K562 (cell line): ENCODE measurements at regions not wholly inside any gene's neighbourhood (a gene's known extent, or its start where the extent isn't known, plus 50 kb on each side); places are given as distances from the start of the nearest gene placed in this dataset.

Source experiments
- ATAC-seq: fragments of 200-7000 bp; cut with Tn5 transposase; 3 replicates; pipeline ENCODE4 v1.9.1; 2020; ENCODE audit warnings: moderate library complexity
- BruUV-seq: library from RNA; stranded (reverse); fragments of 400-500 nt; replicated peaks from 2 replicates; lab custom pipeline; 2021; lab: Mats Ljungman, UMichigan
- CTCF ChIA-PET: fragments of 300-600 bp; formaldehyde crosslinking; extraction: SDS; loops from one replicate; lab custom pipeline; 2021; ENCODE audit warnings: low intra/inter-chr PET ratio; lab: Yijun Ruan, JAX
- POLR2A ChIA-PET: fragments of 300-600, 350-650 bp; sonication (Branson Sonifier 250); formaldehyde crosslinking; extraction: SDS; loops from one replicate; lab custom pipeline; 2021; ENCODE audit warnings: antibody characterized with exemption, inconsistent platforms; lab: Yijun Ruan, JAX
- DNase-seq, 4 experiments: peaks; one replicate each; pipeline versions ENCODE4 v3.0.0 to v3.0.0-alpha.2; 2011 to 2018; ENCODE audit warnings: low spot score in 3 of 4, mixed read lengths in 3 of 4; ENCODE audit errors: extremely low read depth in 1 of 4
- FAIRE-seq: peaks from 2 replicates; lab custom pipeline; 2011; peaks lifted over from hg19 to GRCh38; lab: Jason Lieb, UNC
- H2AFZ ChIP-seq: 2 replicates; pipeline ENCODE4 v1.6.0; 2011; ENCODE audit warnings: low read depth, low read length, control low read depth, inconsistent platforms
- H3K27ac ChIP-seq: fragments of 200-600 bp; 3 replicates; pipeline ENCODE4 v1.8.0; 2011; ENCODE audit warnings: low read depth, mild to moderate bottlenecking, control low read depth, inconsistent platforms, low read length, moderate library complexity, mixed read lengths; ENCODE audit errors: extremely low read depth
- H3K27me3 ChIP-seq, 2 experiments: fragments of 300-600 bp in 1 of 2; 2 replicates in 1 of 2; 3 replicates in 1 of 2; pipeline versions ENCODE4 v1.6.0 to v1.8.0; 2011; ENCODE audit warnings: inconsistent platforms in 2 of 2, low read length in 2 of 2, mild to moderate bottlenecking in 1 of 2, mixed read lengths in 1 of 2, moderate library complexity in 1 of 2; ENCODE audit not compliant: control insufficient read depth in 2 of 2, insufficient read depth in 2 of 2
- H3K36me3 ChIP-seq: fragments of 300-600 bp; 3 replicates; pipeline ENCODE4 v1.8.0; 2011; ENCODE audit warnings: mild to moderate bottlenecking, low read length, inconsistent platforms; ENCODE audit not compliant: control insufficient read depth, insufficient read depth
- H3K4me1 ChIP-seq, 2 experiments: fragments of 200-600 bp in 1 of 2; replicated peaks in 1 of 2; 2 replicates in 1 of 2; 3 replicates in 1 of 2; pipeline versions ENCODE4 v1.5.1 to v1.8.0; 2011; ENCODE audit warnings: inconsistent platforms in 2 of 2, low read length in 2 of 2, mild to moderate bottlenecking in 1 of 2, mixed read lengths in 1 of 2, moderate library complexity in 1 of 2; ENCODE audit not compliant: control insufficient read depth in 2 of 2, insufficient read depth in 2 of 2
- H3K4me2 ChIP-seq: 2 replicates; pipeline ENCODE4 v1.6.1; 2011; ENCODE audit warnings: low read length, control low read depth, inconsistent platforms, mixed read lengths; ENCODE audit not compliant: insufficient read depth
- H3K4me3 ChIP-seq: fragments of 200-600 bp; sonication (generic), shearing (Covaris generic); 2 replicates; pipeline ENCODE4 v1.5.1; 2016; ENCODE audit warnings: control low read depth, inconsistent platforms
- H3K79me2 ChIP-seq: fragments of 200-600 bp; 3 replicates; pipeline ENCODE4 v1.8.0; 2011; ENCODE audit warnings: low read length, inconsistent platforms; ENCODE audit not compliant: control insufficient read depth, insufficient read depth
- H3K9ac ChIP-seq, 2 experiments: 2 replicates each; pipeline versions ENCODE4 v1.6.0 to v1.6.1; 2011; ENCODE audit warnings: low read depth in 2 of 2, low read length in 2 of 2, control low read depth in 1 of 2, inconsistent platforms in 1 of 2, mild to moderate bottlenecking in 1 of 2, mixed read lengths in 1 of 2; ENCODE audit not compliant: insufficient read depth in 1 of 2
- H3K9me1 ChIP-seq: one replicate; pipeline ENCODE4 v1.6.0; 2011; ENCODE audit warnings: inconsistent platforms, mild to moderate bottlenecking, low read length, moderate library complexity; ENCODE audit not compliant: control insufficient read depth, insufficient read depth
- H3K9me3 ChIP-seq: replicated peaks from 2 replicates; pipeline ENCODE4 v1.5.1; 2011; ENCODE audit warnings: low read depth, low read length, inconsistent platforms; ENCODE audit not compliant: control insufficient read depth, insufficient read depth
- H4K20me1 ChIP-seq: replicated peaks from 2 replicates; pipeline ENCODE4 v1.6.1; 2011; ENCODE audit warnings: low read length, inconsistent platforms, mixed read lengths; ENCODE audit not compliant: control insufficient read depth, insufficient read depth
- BDP1 ChIP-seq: IDR thresholded peaks from 3 replicates; pipeline ENCODE4 v1.6.1; 2011; ENCODE audit not compliant: insufficient read length, insufficient read depth
- ELF1 ChIP-seq: fragments of 200-800 bp; sonication (Bioruptor generic); IDR thresholded peaks from 2 replicates; pipeline ENCODE4 v1.6.1; 2016; ENCODE audit warnings: missing genetic modification characterization, missing compliant biosample characterization
- GMEB1 ChIP-seq: fragments of 250-450 bp; sonication (Bioruptor Pico); IDR thresholded peaks from 2 replicates; pipeline ENCODE4 v1.4.0; 2020; ENCODE audit warnings: mild to moderate bottlenecking
- HIVEP1 ChIP-seq: fragments of 250-450 bp; sonication (Bioruptor Pico); IDR thresholded peaks from 2 replicates; pipeline ENCODE4 v1.4.0; 2020; ENCODE audit warnings: mild to moderate bottlenecking
- HNRNPUL1 ChIP-seq: fragments of 200-400 bp; formaldehyde crosslinking; IDR thresholded peaks from 2 replicates; pipeline ENCODE4 v1.6.1; 2017; ENCODE audit warnings: low read length
- IRF9 ChIP-seq: fragments of 450-650 bp; IDR thresholded peaks from 2 replicates; pipeline ENCODE4 v1.6.1; 2016; ENCODE audit warnings: missing biosample characterization, missing genetic modification characterization
- KLF13 ChIP-seq: fragments of 450-650 bp; IDR thresholded peaks from 2 replicates; pipeline ENCODE4 v1.6.1; 2016; ENCODE audit warnings: missing genetic modification characterization, low read depth, mild to moderate bottlenecking, missing compliant biosample characterization, moderate library complexity, borderline replicate concordance
- SAFB2 ChIP-seq: fragments of 200-400 bp; formaldehyde crosslinking; IDR thresholded peaks from 2 replicates; pipeline ENCODE4 v1.6.1; 2018; ENCODE audit warnings: borderline replicate concordance, low read length, low read depth, moderate library complexity; ENCODE audit not compliant: severe bottlenecking
- WHSC1 ChIP-seq: IDR thresholded peaks from one replicate; pipeline ENCODE4 v1.6.1; 2012; ENCODE audit warnings: low read length, control low read depth, inconsistent platforms
- ZNF354B ChIP-seq: fragments of 250-450 bp; sonication (Bioruptor Pico); IDR thresholded peaks from 2 replicates; pipeline ENCODE4 v1.4.0; 2020
- ZNF384 ChIP-seq: IDR thresholded peaks from 2 replicates; pipeline ENCODE4 v1.6.1; 2012; ENCODE audit warnings: low read depth, low read length, improper control_type of control experiment
- WGBS: fragments of 100-300 bp; shearing (Covaris generic); methylation state at CpG from one replicate; pipeline ENCODE4 v1.1.6; 2016; ENCODE audit warnings: low coverage, mixed read lengths; ENCODE audit not compliant: insufficient coverage; ENCODE audit errors: missing lambda C conversion rate; 5-methylcytosine and 5-hydroxymethylcytosine counted together
- in situ Hi-C: fragments of 300-500 bp; cut with MboI; formaldehyde crosslinking; loops from 4 replicates; pipeline ENCODE4 v1.15.0; 2018; ENCODE audit warnings: inconsistent platforms, mixed read lengths
- intact Hi-C: fragments of 100-400 bp; cut with micrococcal nuclease; formaldehyde crosslinking; loops from 2 replicates; pipeline ENCODE4 v1.14.2; 2022
- TF ChIP-seq, protein P1 (sequence below): fragments of 450-650 bp; IDR thresholded peaks from 2 replicates; pipeline ENCODE4 v1.6.1; 2016; ENCODE audit warnings: antibody characterized with exemption
- TF ChIP-seq, protein P2 (sequence below): IDR thresholded peaks from 2 replicates; pipeline ENCODE4 v1.6.1; 2014; ENCODE audit warnings: antibody characterized with exemption

DNA sequence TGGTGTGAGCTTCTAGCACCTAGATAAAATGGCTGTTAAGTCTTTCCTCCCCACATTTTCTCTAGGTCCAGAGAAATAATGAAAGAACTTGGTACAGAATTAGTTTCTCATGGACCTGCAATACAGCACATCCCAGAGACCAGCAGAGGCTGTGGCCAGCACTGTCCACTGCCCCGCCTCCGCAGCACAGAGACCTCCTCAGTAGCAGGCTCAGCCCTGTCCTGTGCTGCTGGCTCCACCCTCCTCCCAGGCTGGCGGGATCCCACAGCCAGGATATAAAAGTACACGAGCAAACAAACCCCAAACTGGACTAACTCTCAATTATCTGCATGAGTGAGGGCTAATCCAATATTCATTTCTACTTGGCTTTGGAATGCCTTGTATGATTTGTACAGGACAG lies 401.5 kb downstream of the RPS6KC1 start:
- no peak for DNase-seq
- H3K27me3 ChIP-seq: peaks cover 23 to 42% of the 10 kb centered on the region in 2 experiments
- no peak overlapping the region for H3K4me3 ChIP-seq
- BruUV-seq: no TSS peak
- no peak overlapping the region for H2AFZ ChIP-seq
- 0 out of 2 replicates have a peak, but pooled peaks cover 3% of the 10 kb centered on the region for H4K20me1 ChIP-seq
- H3K9me1 ChIP-seq: no peaks in the 10 kb centered on the region
- H3K79me2 ChIP-seq: no peaks in the 10 kb centered on the region
- H3K4me2 ChIP-seq: no peak overlapping the region
- no peak for FAIRE-seq
- H3K36me3 ChIP-seq: no peaks in the 10 kb centered on the region
- ATAC-seq: peak; percentile 67
- no peaks in the 10 kb centered on the region for H3K9me3 ChIP-seq
- TF ChIP-seq BDP1 (no peak), HNRNPUL1 (no peak), ELF1 (tag) (no peak), IRF9 (tag) (no peak), SAFB2 (no peak), GMEB1 (CRISPR knock-in tag) (no peak), ZNF354B (CRISPR knock-in tag) (no peak), HIVEP1 (CRISPR knock-in tag) (no peak), ZNF384 (no peak), KLF13 (tag) (no peak), WHSC1 (no peak)
- TF ChIP-seq, protein P1, sequence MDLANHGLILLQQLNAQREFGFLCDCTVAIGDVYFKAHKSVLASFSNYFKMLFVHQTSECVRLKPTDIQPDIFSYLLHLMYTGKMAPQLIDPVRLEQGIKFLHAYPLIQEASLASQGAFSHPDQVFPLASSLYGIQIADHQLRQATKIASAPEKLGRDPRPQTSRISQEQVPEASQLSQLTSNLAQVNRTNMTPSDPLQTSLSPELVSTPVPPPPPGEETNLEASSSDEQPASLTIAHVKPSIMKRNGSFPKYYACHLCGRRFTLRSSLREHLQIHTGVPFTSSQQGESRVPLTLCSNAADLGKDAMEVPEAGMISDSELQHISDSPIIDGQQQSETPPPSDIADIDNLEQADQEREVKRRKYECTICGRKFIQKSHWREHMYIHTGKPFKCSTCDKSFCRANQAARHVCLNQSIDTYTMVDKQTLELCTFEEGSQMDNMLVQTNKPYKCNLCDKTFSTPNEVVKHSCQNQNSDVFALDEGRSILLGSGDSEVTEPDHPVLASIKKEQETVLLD: no peak
- TF ChIP-seq, protein P2, sequence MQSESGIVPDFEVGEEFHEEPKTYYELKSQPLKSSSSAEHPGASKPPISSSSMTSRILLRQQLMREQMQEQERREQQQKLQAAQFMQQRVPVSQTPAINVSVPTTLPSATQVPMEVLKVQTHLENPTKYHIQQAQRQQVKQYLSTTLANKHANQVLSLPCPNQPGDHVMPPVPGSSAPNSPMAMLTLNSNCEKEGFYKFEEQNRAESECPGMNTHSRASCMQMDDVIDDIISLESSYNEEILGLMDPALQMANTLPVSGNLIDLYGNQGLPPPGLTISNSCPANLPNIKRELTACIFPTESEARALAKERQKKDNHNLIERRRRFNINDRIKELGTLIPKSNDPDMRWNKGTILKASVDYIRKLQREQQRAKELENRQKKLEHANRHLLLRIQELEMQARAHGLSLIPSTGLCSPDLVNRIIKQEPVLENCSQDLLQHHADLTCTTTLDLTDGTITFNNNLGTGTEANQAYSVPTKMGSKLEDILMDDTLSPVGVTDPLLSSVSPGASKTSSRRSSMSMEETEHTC: no peak
- TF ChIP-seq, all 486 proteins: peak for 0
- intact Hi-C loops: no loop called here
- Histone ChIP-seq H3K9ac (no peak overlapping the region), H3K4me1 (no peaks in the 10 kb centered on the region), H3K27ac (no peak overlapping the region)
- ChIA-PET POLR2A (no interaction called here), CTCF (no interaction called here)
- 0% methylated on average over 4 of the region's 4 CpGs for WGBS
- in situ Hi-C loops: no loop called here
